ENCODE measurements at regions not wholly inside any gene's neighbourhood (a gene's known extent, or its start where the extent isn't known, plus 50 kb on each side); places are given as distances from the start of the nearest gene placed in this dataset.
"Not testable (repeated sequence)": the region's sequence is repeated elsewhere in the genome, so short reads cannot be mapped to it uniquely, and the experiment has no call there.

DNA sequence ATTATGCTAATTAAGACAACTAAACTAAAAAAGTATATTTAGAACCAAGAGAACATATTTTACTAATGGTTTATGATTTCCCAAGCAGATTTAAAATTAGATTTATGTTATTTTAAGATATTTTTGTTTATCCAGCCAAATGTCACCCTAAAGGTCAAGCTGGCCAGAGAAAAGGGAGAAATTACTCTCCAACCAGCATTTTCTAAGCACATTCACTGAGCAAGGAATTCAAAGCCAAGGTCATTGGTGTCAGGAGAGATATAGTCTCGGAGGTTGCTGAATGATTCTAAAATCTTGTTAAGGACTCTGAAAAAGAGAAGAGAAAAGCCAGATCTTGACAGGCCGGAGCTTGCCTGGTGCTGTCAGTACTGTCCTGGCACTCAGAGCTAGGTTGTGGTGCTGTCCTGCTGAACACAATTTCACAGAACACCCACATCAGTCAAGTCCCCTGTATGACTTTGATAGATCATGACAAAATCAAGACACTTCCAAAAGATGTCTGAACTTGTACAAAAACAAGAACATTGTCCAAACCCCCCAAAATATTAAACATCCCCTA lies 222.3 kb upstream of the SMLR1 start:
- FAIRE-seq (no peak), DNase-seq (ENCODE audit: insufficient read length, low spot score) (no peak)
- no peak for TF ChIP-seq POLR2A (IDR thresholded peaks at IDR 0.05; ENCODE audit: low read depth, low read length)

DNA sequence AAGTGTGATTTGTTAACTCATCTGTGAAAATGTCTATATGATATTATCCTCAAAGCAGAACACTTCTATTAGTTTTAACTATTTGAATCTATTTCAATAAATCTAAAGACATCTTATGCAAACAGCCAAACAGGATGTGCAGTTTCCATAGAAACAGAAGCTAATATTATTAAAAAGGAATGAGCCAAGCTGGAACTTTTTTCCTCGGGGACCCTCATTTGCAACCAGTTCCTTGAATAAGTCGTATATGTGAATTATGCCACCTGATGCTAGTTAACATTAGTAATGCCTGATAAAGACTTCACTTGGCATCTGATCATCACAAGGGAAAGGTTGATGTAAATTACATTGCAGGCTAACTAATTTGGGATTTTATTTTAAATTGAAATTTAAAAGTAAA lies 216.9 kb upstream of the SMLR1 start:
- no peak for FAIRE-seq
- no peak for DNase-seq (ENCODE audit: insufficient read length, low spot score)
- TF ChIP-seq POLR2A (IDR thresholded peaks at IDR 0.05; ENCODE audit: low read depth, low read length): no peak

DNA sequence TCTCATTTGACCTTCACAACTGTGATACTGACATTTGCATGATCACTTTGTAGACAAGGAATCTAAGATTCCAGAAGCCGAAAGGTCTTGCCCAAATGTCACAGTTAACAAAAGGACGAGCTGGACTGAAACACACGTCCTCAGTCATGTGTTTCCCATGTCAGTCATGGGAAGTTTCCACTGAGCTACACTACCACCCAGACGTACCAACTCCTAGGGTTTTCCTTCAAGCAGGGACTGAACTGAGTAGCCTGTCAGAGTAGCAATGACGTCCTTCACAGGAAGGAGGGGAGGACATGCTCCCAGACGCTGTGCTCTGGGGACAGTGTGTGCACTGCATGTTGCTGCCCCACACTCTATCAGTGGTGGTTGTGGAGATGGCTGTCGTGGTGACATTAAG lies 215.8 kb upstream of the SMLR1 start:
- no peak for TF ChIP-seq POLR2A (IDR thresholded peaks at IDR 0.05; ENCODE audit: low read depth, low read length)
- DNase-seq (ENCODE audit: insufficient read length, low spot score): no peak
- no peak for FAIRE-seq

DNA sequence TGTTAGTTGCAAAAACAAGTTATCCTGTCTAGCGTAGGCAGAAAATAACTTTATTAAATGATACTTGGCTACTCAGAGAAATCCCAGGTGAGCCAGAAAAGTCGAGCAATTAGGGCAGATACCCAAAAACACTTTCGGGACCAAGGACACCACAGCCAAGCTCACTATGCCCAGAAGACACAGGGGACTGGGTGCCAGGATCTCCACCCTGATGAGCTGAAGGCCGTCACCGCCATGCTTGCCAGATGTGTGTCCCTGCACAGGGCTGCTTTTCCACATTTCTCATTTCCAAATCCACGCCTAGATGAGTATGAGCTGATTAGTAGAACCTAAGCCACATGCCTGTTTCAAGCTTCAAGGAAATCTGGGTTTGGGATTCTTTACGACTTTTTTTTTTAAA lies 214.0 kb upstream of the SMLR1 start:
- DNase-seq (ENCODE audit: insufficient read length, low spot score) (no peak), FAIRE-seq (no peak)
- no peak for TF ChIP-seq POLR2A (IDR thresholded peaks at IDR 0.05; ENCODE audit: low read depth, low read length)

DNA sequence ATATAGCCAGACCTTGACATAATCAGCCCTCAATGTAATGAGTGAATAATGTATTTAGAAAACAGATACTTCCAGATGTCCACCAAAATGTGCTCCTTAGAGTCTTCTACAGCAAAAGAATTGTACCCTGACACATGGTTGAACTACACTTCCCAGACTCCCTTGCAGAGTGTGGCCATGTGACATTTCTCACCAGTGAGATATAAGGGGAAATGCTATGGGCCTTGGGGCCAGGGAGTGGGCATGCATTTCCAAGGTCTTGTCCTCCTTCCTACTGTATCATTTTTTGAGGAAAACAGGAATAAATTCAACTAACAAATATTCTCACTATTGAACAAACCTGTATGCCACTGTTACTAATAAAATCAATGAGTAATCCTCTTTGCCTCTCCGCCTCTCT lies 211.4 kb upstream of the SMLR1 start:
- DNase-seq (ENCODE audit: insufficient read length, low spot score) (no peak), FAIRE-seq (no peak)
- TF ChIP-seq POLR2A (IDR thresholded peaks at IDR 0.05; ENCODE audit: low read depth, low read length): no peak

DNA sequence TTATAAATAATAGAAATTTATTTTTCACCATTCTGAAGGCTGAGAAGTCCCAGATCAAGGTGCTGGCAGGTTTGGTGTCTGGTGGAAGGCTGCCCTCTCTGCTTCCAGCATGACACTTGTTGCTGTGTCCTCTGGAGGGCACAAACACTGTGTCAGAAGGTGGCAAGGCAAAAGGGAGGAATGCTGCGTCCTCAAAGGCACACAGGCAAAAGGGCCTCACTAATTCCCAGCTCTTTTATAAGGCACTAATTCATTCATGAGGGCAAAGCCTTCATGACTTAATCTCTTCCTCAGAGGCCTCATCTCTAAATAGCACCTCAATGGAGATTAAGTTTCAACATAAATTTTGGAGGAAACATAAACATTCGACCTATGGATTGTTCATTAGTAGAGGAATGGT lies 209.5 kb upstream of the SMLR1 start:
- DNase-seq (ENCODE audit: insufficient read length, low spot score): no peak
- no peak for TF ChIP-seq POLR2A (IDR thresholded peaks at IDR 0.05; ENCODE audit: low read depth, low read length)
- FAIRE-seq: no peak

DNA sequence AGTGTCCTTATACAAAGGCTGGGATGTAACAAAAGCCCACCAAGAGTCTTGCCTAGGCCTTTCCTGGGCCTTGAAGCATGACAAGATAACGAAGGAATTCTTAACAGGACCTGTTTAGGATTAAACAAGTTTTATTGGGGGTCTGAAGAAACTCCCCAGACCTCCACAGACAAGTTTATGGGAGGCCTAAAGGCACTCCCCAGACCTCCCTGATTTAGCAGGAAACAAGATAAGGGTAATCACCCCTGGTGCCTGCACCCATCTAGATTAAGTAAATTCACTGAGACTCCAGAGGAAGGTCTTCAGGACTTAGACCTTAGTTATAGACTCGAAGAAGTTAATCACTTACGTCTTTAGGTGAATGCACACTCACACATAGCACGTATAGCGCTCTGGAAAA lies 208.4 kb upstream of the SMLR1 start:
- DNase-seq (ENCODE audit: insufficient read length, low spot score); FAIRE-seq: not testable (repeated sequence)

DNA sequence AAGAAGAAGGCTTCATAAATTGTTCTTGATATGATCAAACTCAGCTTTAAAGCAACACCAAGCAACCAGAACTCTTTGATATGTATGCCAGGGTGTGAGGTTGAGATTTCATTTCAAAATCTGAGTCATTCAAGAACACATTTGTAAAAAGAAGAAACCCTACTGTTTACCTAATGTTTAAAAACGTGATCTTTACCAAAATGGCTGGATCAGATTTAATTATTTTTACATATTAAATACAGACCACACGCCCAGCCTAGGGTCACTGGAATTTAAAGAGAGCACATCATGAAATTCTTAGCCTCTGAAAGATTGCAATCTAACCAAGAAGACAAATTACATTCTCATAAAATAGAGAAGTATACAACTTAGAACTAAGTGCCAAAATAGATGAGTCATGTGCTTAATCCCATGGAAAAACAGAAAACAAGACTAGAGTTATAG lies 206.8 kb upstream of the SMLR1 start:
- FAIRE-seq (no peak), DNase-seq (ENCODE audit: insufficient read length, low spot score) (no peak)
- no peak for TF ChIP-seq POLR2A (IDR thresholded peaks at IDR 0.05; ENCODE audit: low read depth, low read length)

DNA sequence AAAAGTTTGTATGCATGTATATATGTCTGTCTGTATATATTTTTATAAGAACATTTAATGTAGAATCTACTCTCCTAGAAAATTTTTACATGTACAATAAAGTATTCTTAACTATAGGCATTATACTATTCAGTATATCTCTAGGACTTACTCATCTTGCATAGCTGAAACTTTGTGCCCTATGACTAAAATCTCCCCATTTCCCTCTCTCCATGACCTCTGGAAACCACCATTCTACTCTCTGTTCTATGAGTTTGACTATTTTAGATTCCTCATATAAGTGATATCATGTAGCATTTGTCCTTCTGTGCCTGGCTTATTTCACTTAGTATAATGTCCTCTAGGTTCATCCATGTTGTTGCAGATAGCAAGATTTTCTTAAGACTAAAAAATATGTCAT lies 205.1 kb upstream of the SMLR1 start:
- no peak for TF ChIP-seq POLR2A (IDR thresholded peaks at IDR 0.05; ENCODE audit: low read depth, low read length)
- no peak for FAIRE-seq
- DNase-seq (ENCODE audit: insufficient read length, low spot score): no peak

DNA sequence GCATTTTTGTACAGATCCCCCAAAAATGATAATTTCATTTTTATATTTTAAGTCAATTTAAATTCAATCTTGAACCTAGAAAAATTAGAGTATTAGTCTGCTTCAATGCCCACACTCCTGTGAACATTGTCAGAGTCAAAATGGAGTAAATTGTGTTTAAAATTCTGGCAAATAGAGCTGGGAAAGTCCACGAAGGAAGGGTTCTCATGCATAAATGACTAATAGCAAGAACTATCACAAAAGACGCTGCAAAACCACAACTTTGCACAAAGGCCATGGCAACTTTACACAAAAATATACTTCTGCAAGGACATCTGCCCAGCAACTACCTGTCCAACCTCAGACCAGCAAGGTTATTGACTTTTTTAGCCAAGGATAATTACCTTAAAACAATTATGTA lies 203.2 kb upstream of the SMLR1 start:
- no peak for DNase-seq (ENCODE audit: insufficient read length, low spot score)
- TF ChIP-seq POLR2A (IDR thresholded peaks at IDR 0.05; ENCODE audit: low read depth, low read length): no peak
- no peak for FAIRE-seq

DNA sequence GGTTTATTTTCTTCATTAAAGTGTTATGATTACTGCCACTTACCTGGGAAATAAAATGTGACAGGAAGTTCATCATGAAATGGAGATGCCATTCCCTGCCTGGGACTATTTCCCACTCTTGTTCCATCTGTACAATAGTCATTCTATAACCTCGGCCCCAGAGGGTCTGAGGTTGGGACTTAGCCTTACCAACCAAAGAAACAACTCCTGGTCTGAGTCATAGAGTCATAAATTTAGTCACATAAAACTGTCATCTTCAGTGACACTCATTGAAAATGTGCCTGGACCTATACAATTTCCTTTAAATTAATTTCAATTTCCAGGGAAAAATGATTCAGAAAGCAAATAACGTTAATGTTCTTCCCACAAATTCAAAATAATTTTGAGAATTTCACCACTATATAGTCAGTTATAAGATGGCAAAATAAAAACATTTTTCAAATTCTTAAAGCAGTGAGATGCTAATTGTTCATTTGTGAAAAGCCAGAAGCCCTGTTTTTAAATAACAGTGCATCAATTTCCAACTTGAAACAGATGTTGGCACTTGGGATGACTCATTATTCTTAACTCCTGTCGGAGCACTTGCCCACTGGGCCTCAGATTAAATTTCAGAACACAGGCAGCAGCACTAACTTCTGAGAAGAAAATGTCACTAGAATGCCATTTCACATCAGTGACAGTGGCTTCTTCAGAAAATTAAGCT lies 201.2 kb upstream of the SMLR1 start:
- no peak for DNase-seq (ENCODE audit: insufficient read length, low spot score)
- no peak for TF ChIP-seq POLR2A (IDR thresholded peaks at IDR 0.05; ENCODE audit: low read depth, low read length)
- no peak for FAIRE-seq

DNA sequence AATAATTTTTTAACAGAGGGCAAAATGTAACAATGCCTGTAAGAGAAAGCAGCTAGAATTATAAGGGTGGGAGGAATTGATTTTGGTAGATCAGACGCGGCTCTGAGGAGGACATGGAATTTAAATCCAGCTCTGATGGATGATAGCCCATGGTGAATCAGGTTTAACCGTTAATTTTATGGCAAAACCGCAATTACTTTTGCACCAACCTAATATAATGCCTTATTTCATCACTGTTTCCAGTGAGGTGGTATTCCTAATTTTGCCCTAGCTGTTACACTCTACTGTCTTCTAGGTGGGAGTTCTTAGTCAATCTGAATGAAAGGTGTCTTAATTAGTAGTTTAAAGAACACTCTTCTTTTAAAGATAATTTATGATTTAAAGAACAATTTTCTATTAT lies 198.3 kb upstream of the SMLR1 start:
- FAIRE-seq: no peak

DNA sequence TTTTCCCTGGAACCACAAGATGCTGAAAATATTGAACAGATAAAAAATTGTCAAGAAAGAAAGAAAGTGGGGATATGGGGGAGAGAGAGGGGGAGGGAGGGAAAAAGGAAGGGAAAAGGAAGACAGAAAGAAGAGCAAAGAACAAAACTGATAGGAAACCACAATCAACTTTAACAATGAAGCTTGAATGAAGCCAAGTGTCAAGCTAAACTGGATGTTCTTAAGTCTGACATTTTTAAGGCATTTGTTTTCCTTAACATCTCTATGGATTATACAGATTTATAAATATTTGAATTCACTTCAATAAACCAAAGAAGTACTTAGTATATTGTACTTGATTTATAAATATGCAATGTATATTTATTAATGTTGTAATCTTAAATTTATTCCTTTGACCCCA lies 197.6 kb upstream of the SMLR1 start:
- TF ChIP-seq POLR2A (IDR thresholded peaks at IDR 0.05; ENCODE audit: low read depth, low read length): no peak
- FAIRE-seq (no peak), DNase-seq (ENCODE audit: insufficient read length, low spot score) (no peak)

More for the DNA sequence above, 198.3 kb upstream of the SMLR1 start:
- no peak for TF ChIP-seq POLR2A (IDR thresholded peaks at IDR 0.05; ENCODE audit: low read depth, low read length)
- DNase-seq (ENCODE audit: insufficient read length, low spot score): no peak

DNA sequence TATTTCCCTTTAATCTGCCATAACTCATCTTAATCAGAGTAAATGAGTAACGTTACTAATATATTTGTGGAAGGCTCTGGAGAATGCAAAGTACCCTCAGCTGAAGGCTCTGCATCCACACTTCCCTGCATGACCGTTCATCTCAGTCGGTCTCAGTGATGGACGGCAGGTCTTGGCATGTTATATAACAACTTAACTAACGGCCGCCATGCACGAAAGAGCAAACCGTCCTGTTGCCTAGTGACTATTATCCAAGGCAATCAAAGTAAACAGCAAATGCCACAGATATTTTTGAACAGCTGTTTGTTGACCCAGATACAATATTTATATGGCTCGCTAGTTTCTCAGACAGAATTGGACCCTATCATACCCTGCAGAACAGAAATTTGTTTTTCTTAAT lies 194.9 kb upstream of the SMLR1 start:
- FAIRE-seq: no peak
- no peak for TF ChIP-seq POLR2A (IDR thresholded peaks at IDR 0.05; ENCODE audit: low read depth, low read length)
- no peak for DNase-seq (ENCODE audit: insufficient read length, low spot score)

DNA sequence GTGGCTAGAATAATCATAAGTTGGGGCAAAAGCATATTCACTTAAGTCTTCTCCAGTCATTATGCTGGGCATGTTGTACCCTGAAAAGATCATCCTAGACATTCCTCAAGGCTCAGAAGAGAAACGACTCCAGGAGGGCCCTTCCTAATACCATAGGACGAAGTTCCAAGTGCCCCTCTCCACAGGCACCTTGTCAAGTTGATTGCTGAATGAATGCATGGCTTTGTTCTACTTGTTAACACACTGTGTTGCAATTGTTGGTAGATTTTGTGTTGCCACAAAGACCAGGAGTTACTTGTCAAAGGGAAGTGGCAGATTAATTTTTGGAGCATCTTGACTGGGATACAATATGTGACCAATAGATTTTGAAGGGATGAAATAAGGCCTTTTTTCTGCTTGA lies 194.3 kb upstream of the SMLR1 start:
- FAIRE-seq: no peak
- DNase-seq (ENCODE audit: insufficient read length, low spot score): no peak
- TF ChIP-seq POLR2A (IDR thresholded peaks at IDR 0.05; ENCODE audit: low read depth, low read length): no peak

Measured in H54 (cell line).